ENCODE measurements at regions not wholly inside any gene's neighbourhood (a gene's known extent, or its start where the extent isn't known, plus 50 kb on each side); places are given as distances from the start of the nearest gene placed in this dataset.
A peak's percentile ranks its signal among the peaks of the same experiment; 100 is the strongest.

- Mint-ChIP-seq H3K27me3 (peaks cover 5 to 16% of the 10 kb centered on the region in 2 donors), H3K27ac (no peak overlapping the region), H3K9me3 (no peaks in the 10 kb centered on the region), H3K36me3 (no peaks in the 10 kb centered on the region), H3K4me1 (peaks cover 7 to 17% of the 10 kb centered on the region in 2 donors), H3K4me3 (no peak overlapping the region)
- ATAC-seq (replicated peaks) (no peak), DNase-seq (no peak)
Measured at GRCh38 chr9:119758241-119758640, 389.0 kb upstream of the BRINP1 start.

- H3K27ac Mint-ChIP-seq, result no peak overlapping the region
- peaks cover 4 to 6% of the 10 kb centered on the region in 2 donors for H3K9me3 Mint-ChIP-seq
- no peak for DNase-seq
- H3K27me3 Mint-ChIP-seq, result no peaks in the 10 kb centered on the region
- peaks cover 0 to 3% of the 10 kb centered on the region in 2 donors for H3K36me3 Mint-ChIP-seq
- H3K4me1 Mint-ChIP-seq, result peaks cover 18 to 20% of the 10 kb centered on the region in 2 donors
- H3K4me3 Mint-ChIP-seq, result no peak overlapping the region
- ATAC-seq (replicated peaks), result no peak
Measured at GRCh38 chr9:119739476-119739875, 370.2 kb upstream of the BRINP1 start.

GRCh38 chr9:119736491-119737454, 367.5 kb upstream of the BRINP1 start:
- H3K4me1 Mint-ChIP-seq, result peaks cover 18 to 20% of the 10 kb centered on the region in 2 donors
- peak; percentile 61 for DNase-seq
- peak overlapping the region in 1 of 2 donors; percentile 44 for H3K4me3 Mint-ChIP-seq
- ATAC-seq (replicated peaks), result peak; percentile 97
- H3K9me3 Mint-ChIP-seq, result peaks cover 9 to 12% of the 10 kb centered on the region in 2 donors
- peak overlapping the region; percentile 78 for H3K27ac Mint-ChIP-seq
- H3K27me3 Mint-ChIP-seq, result no peaks in the 10 kb centered on the region
- peaks cover 0 to 2% of the 10 kb centered on the region in 2 donors for H3K36me3 Mint-ChIP-seq

- Mint-ChIP-seq H3K27ac (no peak overlapping the region), H3K4me1 (no peaks in the 10 kb centered on the region), H3K36me3 (peaks cover 0 to 2% of the 10 kb centered on the region in 2 donors), H3K9me3 (peaks cover 0 to 4% of the 10 kb centered on the region in 2 donors), H3K27me3 (peaks cover 7 to 17% of the 10 kb centered on the region in 2 donors), H3K4me3 (no peak overlapping the region)
- DNase-seq (no peak), ATAC-seq (replicated peaks) (no peak)
Measured at GRCh38 chr9:119727988-119728387, 358.8 kb upstream of the BRINP1 start.

- no peak overlapping the region for H3K27ac Mint-ChIP-seq
- peaks cover 7 to 22% of the 10 kb centered on the region in 2 donors for H3K27me3 Mint-ChIP-seq
- peak in 1 of 2 donors; percentile 38 for ATAC-seq (replicated peaks)
- DNase-seq, result no peak
- H3K9me3 Mint-ChIP-seq, result peaks cover 0 to 2% of the 10 kb centered on the region in 2 donors
- H3K36me3 Mint-ChIP-seq, result no peaks in the 10 kb centered on the region
- no peak overlapping the region for H3K4me3 Mint-ChIP-seq
- H3K4me1 Mint-ChIP-seq, result no peaks in the 10 kb centered on the region
Measured at GRCh38 chr9:119726035-119726434, 356.8 kb upstream of the BRINP1 start.

- ATAC-seq (replicated peaks), result no peak
- Mint-ChIP-seq H3K4me3 (no peak overlapping the region), H3K27me3 (peaks cover 14 to 18% of the 10 kb centered on the region in 2 donors), H3K36me3 (no peaks in the 10 kb centered on the region), H3K27ac (no peak overlapping the region), H3K4me1 (no peaks in the 10 kb centered on the region), H3K9me3 (peaks cover 0 to 4% of the 10 kb centered on the region in 2 donors)
- DNase-seq, result no peak
Measured at GRCh38 chr9:119722384-119722783, 353.1 kb upstream of the BRINP1 start.

GRCh38 chr9:119712325-119712724, 343.1 kb upstream of the BRINP1 start:
- ATAC-seq (replicated peaks) (no peak), DNase-seq (no peak)
- Mint-ChIP-seq H3K4me3 (no peak overlapping the region), H3K9me3 (no peaks in the 10 kb centered on the region), H3K27me3 (no peaks in the 10 kb centered on the region), H3K36me3 (no peaks in the 10 kb centered on the region), H3K27ac (no peak overlapping the region), H3K4me1 (no peaks in the 10 kb centered on the region)

GRCh38 chr9:119709431-119709830, 340.2 kb upstream of the BRINP1 start:
- ATAC-seq (replicated peaks), result no peak
- no peak overlapping the region for H3K4me3 Mint-ChIP-seq

GRCh38 chr9:119707228-119707845, 338.1 kb upstream of the BRINP1 start:
- no peaks in the 10 kb centered on the region for H3K36me3 Mint-ChIP-seq
- H3K27ac Mint-ChIP-seq, result no peak overlapping the region
- no peak for DNase-seq
- no peak overlapping the region for H3K4me3 Mint-ChIP-seq
- H3K27me3 Mint-ChIP-seq, result no peaks in the 10 kb centered on the region
- no peaks in the 10 kb centered on the region for H3K9me3 Mint-ChIP-seq
- no peaks in the 10 kb centered on the region for H3K4me1 Mint-ChIP-seq
- ATAC-seq (replicated peaks), result no peak

More at GRCh38 chr9:119709431-119709830, 340.2 kb upstream of the BRINP1 start:
- no peaks in the 10 kb centered on the region for H3K9me3 Mint-ChIP-seq
- no peaks in the 10 kb centered on the region for H3K36me3 Mint-ChIP-seq
- no peaks in the 10 kb centered on the region for H3K4me1 Mint-ChIP-seq
- H3K27ac Mint-ChIP-seq, result no peak overlapping the region
- DNase-seq, result no peak
- no peaks in the 10 kb centered on the region for H3K27me3 Mint-ChIP-seq

GRCh38 chr9:119701651-119702050, 332.4 kb upstream of the BRINP1 start:
- H3K27me3 Mint-ChIP-seq, result peaks cover 11 to 13% of the 10 kb centered on the region in 2 donors
- H3K4me1 Mint-ChIP-seq, result no peaks in the 10 kb centered on the region
- no peaks in the 10 kb centered on the region for H3K9me3 Mint-ChIP-seq
- H3K4me3 Mint-ChIP-seq, result no peak overlapping the region
- ATAC-seq (replicated peaks) (no peak), DNase-seq (no peak)
- H3K27ac Mint-ChIP-seq, result no peak overlapping the region
- H3K36me3 Mint-ChIP-seq, result no peaks in the 10 kb centered on the region

- Mint-ChIP-seq H3K36me3 (no peaks in the 10 kb centered on the region), H3K9me3 (no peaks in the 10 kb centered on the region), H3K27me3 (peaks cover 16 to 17% of the 10 kb centered on the region in 2 donors), H3K4me1 (no peaks in the 10 kb centered on the region), H3K4me3 (no peak overlapping the region), H3K27ac (no peak overlapping the region)
- DNase-seq (no peak), ATAC-seq (replicated peaks) (no peak)
Measured at GRCh38 chr9:119698535-119698934, 329.3 kb upstream of the BRINP1 start.

GRCh38 chr9:119697996-119698395, 328.8 kb upstream of the BRINP1 start:
- Mint-ChIP-seq H3K9me3 (no peaks in the 10 kb centered on the region), H3K27me3 (peaks cover 16 to 17% of the 10 kb centered on the region in 2 donors), H3K4me1 (no peaks in the 10 kb centered on the region)

GRCh38 chr9:119689879-119690278, 320.6 kb upstream of the BRINP1 start:
- peaks cover 0 to 2% of the 10 kb centered on the region in 2 donors for H3K9me3 Mint-ChIP-seq
- no peak overlapping the region for H3K27ac Mint-ChIP-seq
- ATAC-seq (replicated peaks), result no peak
- H3K27me3 Mint-ChIP-seq, result peaks cover 0 to 3% of the 10 kb centered on the region in 2 donors
- no peaks in the 10 kb centered on the region for H3K4me1 Mint-ChIP-seq
- no peaks in the 10 kb centered on the region for H3K36me3 Mint-ChIP-seq
- DNase-seq, result no peak
- no peak overlapping the region for H3K4me3 Mint-ChIP-seq

More at GRCh38 chr9:119697996-119698395, 328.8 kb upstream of the BRINP1 start:
- Mint-ChIP-seq H3K36me3 (no peaks in the 10 kb centered on the region), H3K4me3 (no peak overlapping the region), H3K27ac (no peak overlapping the region)
- ATAC-seq (replicated peaks), result no peak
- DNase-seq, result no peak

- no peak for DNase-seq
- Mint-ChIP-seq H3K27me3 (no peaks in the 10 kb centered on the region), H3K9me3 (peaks cover 0 to 2% of the 10 kb centered on the region in 2 donors), H3K4me3 (no peak overlapping the region), H3K36me3 (no peaks in the 10 kb centered on the region), H3K27ac (no peak overlapping the region), H3K4me1 (no peaks in the 10 kb centered on the region)
- ATAC-seq (replicated peaks), result no peak
Measured at GRCh38 chr9:119688547-119688946, 319.3 kb upstream of the BRINP1 start.
